Forelimb muscle (tissue), 1 donor: ENCODE measurements at regions not wholly inside any gene's neighbourhood (a gene's known extent, or its start where the extent isn't known, plus 50 kb on each side); places are given as distances from the start of the nearest gene placed in this dataset.
"Not testable (repeated sequence)": the region's sequence is repeated elsewhere in the genome, so short reads cannot be mapped to it uniquely, and the experiment has no call there.

Source experiments
- DNase-seq: peaks from one replicate; pipeline ENCODE4 v3.0.0-alpha.2; 2013; ENCODE audit warnings: low read depth

GRCh38 chr18:39178166-39178565 is 1612.6 kb upstream of the CELF4 start:
- DNase-seq: no peak

- DNase-seq: no peak
These were observed 1607.3 kb upstream of the CELF4 start for GRCh38 chr18:39172695-39173421.

GRCh38 chr18:39168723-39169122 is 1603.1 kb upstream of the CELF4 start:
- DNase-seq: no peak

- DNase-seq: no peak
These were observed 1602.4 kb upstream of the CELF4 start for GRCh38 chr18:39167990-39168389.

GRCh38 chr18:39166776-39167175 is 1601.2 kb upstream of the CELF4 start:
- DNase-seq: no peak

- DNase-seq: no peak
These were observed 1596.6 kb upstream of the CELF4 start for GRCh38 chr18:39162013-39162827.

- DNase-seq: no peak
These were observed 1583.7 kb upstream of the CELF4 start for GRCh38 chr18:39149211-39149806.

- no peak for DNase-seq
These were observed 1568.7 kb upstream of the CELF4 start for GRCh38 chr18:39134255-39134654.

GRCh38 chr18:39127538-39127937 is 1561.9 kb upstream of the CELF4 start:
- not testable (repeated sequence) for DNase-seq

GRCh38 chr18:39113790-39114189 is 1548.2 kb upstream of the CELF4 start:
- DNase-seq: no peak

GRCh38 chr18:39105104-39105503 is 1539.5 kb upstream of the CELF4 start:
- no peak for DNase-seq

- no peak for DNase-seq
These were observed 1507.4 kb upstream of the CELF4 start for GRCh38 chr18:39072970-39073369.

GRCh38 chr18:39062426-39062825 is 1496.8 kb upstream of the CELF4 start:
- no peak for DNase-seq

- DNase-seq: no peak
These were observed 1492.9 kb upstream of the CELF4 start for GRCh38 chr18:39058386-39059000.

- no peak for DNase-seq
These were observed 1491.9 kb upstream of the CELF4 start for GRCh38 chr18:39057423-39058064.

- no peak for DNase-seq
These were observed 1488.0 kb upstream of the CELF4 start for GRCh38 chr18:39053571-39053970.

- DNase-seq: no peak
These were observed 1485.4 kb upstream of the CELF4 start for GRCh38 chr18:39051013-39051412.

- DNase-seq: no peak
These were observed 1474.2 kb upstream of the CELF4 start for GRCh38 chr18:39039813-39040212.

- DNase-seq: no peak
These were observed 1472.3 kb upstream of the CELF4 start for GRCh38 chr18:39037925-39038324.

GRCh38 chr18:39033312-39033711 is 1467.7 kb upstream of the CELF4 start:
- no peak for DNase-seq

GRCh38 chr18:39031647-39032046 is 1466.0 kb upstream of the CELF4 start:
- DNase-seq: no peak

GRCh38 chr18:39030124-39030655 is 1464.6 kb upstream of the CELF4 start:
- no peak for DNase-seq
